Activated CD4-positive, alpha-beta memory T cell treated with anti-CD3 and anti-CD28 coated beads, Interleukin-2, amount 10 ng/mL, durations not matched to agents 7 days and 5 days (primary cell): ENCODE measurements at regions not wholly inside any gene's neighbourhood (a gene's known extent, or its start where the extent isn't known, plus 50 kb on each side); places are given as distances from the start of the nearest gene placed in this dataset.

Experiments
- CTCF ChIA-PET: fragments of 350-600 bp; sonication (Branson Sonifier 250); formaldehyde crosslinking; loops from one replicate; lab custom pipeline; 2021; ENCODE audit warnings: antibody characterized with exemption, inconsistent platforms; lab: Charles Lee
- POLR2A ChIA-PET: fragments of 350-600 bp; sonication (Branson Sonifier 250); formaldehyde crosslinking; loops from one replicate; lab custom pipeline; 2021; ENCODE audit warnings: antibody characterized with exemption; lab: Charles Lee
- DNase-seq: peaks from one replicate; pipeline ENCODE4 v3.0.0-alpha.2; 2020
- H3K27ac Mint-ChIP-seq: one replicate; pipeline ENCODE4 v1.8.0; 2021; ENCODE audit warnings: mild to moderate bottlenecking, mixed read lengths
- H3K27me3 Mint-ChIP-seq: one replicate; pipeline ENCODE4 v1.8.0; 2021; ENCODE audit warnings: mixed read lengths
- H3K36me3 Mint-ChIP-seq: one replicate; pipeline ENCODE4 v1.8.0; 2021; ENCODE audit warnings: low read depth, mixed read lengths
- H3K4me1 Mint-ChIP-seq: one replicate; pipeline ENCODE4 v1.8.0; 2021; ENCODE audit warnings: mixed read lengths
- H3K4me3 Mint-ChIP-seq: one replicate; pipeline ENCODE4 v1.8.0; 2021; ENCODE audit warnings: mild to moderate bottlenecking, mixed read lengths
- H3K9me3 Mint-ChIP-seq: one replicate; pipeline ENCODE4 v1.8.0; 2021; ENCODE audit warnings: mixed read lengths

DNA sequence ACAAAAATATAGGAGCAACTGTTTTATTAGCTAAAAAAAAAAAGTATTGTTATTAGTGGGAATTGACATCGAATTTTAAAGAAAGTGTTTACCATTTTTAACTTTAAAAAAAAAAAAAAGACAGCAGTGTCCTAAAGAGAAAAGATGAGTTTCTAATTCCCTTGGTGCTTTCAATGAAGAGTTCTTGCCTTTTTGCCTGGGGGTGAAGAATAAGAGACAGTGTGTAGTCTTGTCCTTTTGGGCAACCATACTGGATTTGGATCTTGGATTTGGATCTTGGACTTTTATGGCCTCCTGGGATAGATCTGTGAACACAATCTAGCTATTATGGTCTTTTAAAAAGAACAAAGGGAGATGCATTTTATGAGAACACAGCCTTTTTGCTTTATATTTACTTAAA lies 60.2 kb upstream of the GLS start:
- no peak for DNase-seq
- Mint-ChIP-seq H3K9me3 (peaks cover 11% of the 10 kb centered on the region), H3K27ac (no peak overlapping the region), H3K36me3 (no peaks in the 10 kb centered on the region), H3K4me1 (no peaks in the 10 kb centered on the region), H3K27me3 (no peaks in the 10 kb centered on the region), H3K4me3 (no peak overlapping the region)
- ChIA-PET CTCF (no interaction called here), POLR2A (interaction anchor here (1.3 kb wide), 1 partner anchor 62 kb away, joined by 3 read pairs; no protein-coding TSS in a partner anchor)

DNA sequence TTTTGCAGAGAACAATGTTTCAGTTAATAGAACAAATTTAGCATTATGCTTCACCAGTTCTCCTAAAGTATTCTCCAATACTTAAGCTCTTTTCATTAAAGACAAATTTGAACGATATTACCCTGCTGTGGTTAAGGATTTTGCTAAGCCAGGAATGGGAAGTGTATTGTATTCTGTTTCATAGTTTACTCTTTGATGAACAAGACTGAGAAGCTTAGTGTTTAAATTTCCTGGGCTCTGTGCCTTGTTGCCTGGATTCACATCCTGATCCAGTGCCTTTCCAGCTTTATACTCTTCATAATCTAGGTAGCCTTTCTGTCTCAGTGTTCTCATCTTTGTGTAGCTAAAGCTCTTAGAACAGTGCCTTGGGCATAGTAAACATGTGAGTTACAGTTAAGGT lies 58.6 kb upstream of the GLS start:
- CTCF ChIA-PET: interaction anchor here (0.6 to 1.3 kb wide), 2 partner anchors 28 to 466 kb away, joined by 3 to 10 read pairs; no protein-coding TSS in a partner anchor
- no peaks in the 10 kb centered on the region for H3K36me3 Mint-ChIP-seq
- POLR2A ChIA-PET: no interaction called here
- no peaks in the 10 kb centered on the region for H3K4me1 Mint-ChIP-seq
- DNase-seq: no peak
- peaks cover 5% of the 10 kb centered on the region for H3K9me3 Mint-ChIP-seq
- H3K27ac Mint-ChIP-seq: no peak overlapping the region
- no peak overlapping the region for H3K4me3 Mint-ChIP-seq
- H3K27me3 Mint-ChIP-seq: peaks cover 2% of the 10 kb centered on the region

DNA sequence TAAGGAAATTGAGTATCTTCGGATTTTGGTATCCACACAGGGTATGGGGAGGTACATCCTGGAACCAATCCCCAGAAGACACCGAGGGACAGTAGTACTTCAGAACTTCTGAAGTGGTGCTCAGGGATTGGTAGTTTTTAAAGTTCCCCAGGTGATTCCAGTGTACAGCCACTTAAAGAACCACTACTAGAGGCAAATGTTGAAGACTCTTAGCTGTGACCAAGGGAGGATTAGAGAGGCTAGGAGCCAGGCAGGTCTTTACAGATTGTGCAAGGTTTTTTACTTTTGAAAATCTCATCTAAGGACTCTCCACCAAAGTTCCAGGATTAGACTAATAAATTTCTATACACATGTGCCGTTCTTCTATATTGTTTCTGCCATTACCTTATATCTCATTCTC lies 52.9 kb upstream of the GLS start:
- CTCF ChIA-PET: no interaction called here

DNA sequence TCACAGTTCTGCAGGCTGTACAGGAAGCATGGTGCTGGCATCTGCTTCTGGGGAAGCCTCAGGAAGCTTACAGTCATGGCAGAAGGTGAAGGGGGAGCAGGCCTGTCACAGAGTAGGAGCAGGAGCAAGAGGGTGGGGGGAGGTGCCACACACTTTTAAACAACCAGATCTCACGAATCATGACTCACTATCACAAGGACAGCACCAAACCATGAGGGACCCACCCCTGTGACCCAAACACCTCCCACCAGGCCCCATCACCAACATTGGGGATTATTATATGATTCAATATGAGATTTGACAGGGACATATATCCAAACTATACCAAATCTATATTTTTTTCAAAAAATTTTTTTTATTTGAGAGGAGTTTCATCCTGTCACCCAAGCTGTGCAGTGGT lies 51.0 kb upstream of the GLS start:
- Mint-ChIP-seq H3K4me3 (no peak overlapping the region), H3K4me1 (no peaks in the 10 kb centered on the region), H3K36me3 (no peaks in the 10 kb centered on the region), H3K27me3 (peaks cover 3% of the 10 kb centered on the region), H3K27ac (no peak overlapping the region), H3K9me3 (peaks cover 5% of the 10 kb centered on the region)
- CTCF ChIA-PET: interaction anchor here (1.0 kb wide), 1 partner anchor 21 kb away, joined by 4 read pairs; no protein-coding TSS in a partner anchor
- POLR2A ChIA-PET: no interaction called here
- DNase-seq: no peak

More for the DNA sequence above, 52.9 kb upstream of the GLS start:
- Mint-ChIP-seq H3K27me3 (peaks cover 3% of the 10 kb centered on the region), H3K36me3 (no peaks in the 10 kb centered on the region), H3K4me3 (no peak overlapping the region), H3K4me1 (no peaks in the 10 kb centered on the region), H3K27ac (no peak overlapping the region), H3K9me3 (peaks cover 5% of the 10 kb centered on the region)
- POLR2A ChIA-PET: no interaction called here
- DNase-seq: no peak
